Adrenal gland (tissue), 9 donors: ENCODE measurements at regions not wholly inside any gene's neighbourhood (a gene's known extent, or its start where the extent isn't known, plus 50 kb on each side); places are given as distances from the start of the nearest gene placed in this dataset.

Experiments
- DNase-seq, 7 donors: peaks; one replicate each; pipeline ENCODE4 v3.0.0-alpha.2; 2019 to 2020
- H3K27ac ChIP-seq, 5 donors: fragments of 200-600 bp; sonication (generic) in 4 of 5; 1 replicate in 3 of 5; 2 replicates in 2 of 5; pipeline versions ENCODE4 v1.5.1 to v1.8.0; 2016 to 2020; ENCODE audit warnings: mild to moderate bottlenecking in 1 of 5
- H3K27me3 ChIP-seq: fragments of 200-600 bp; 2 replicates; pipeline ENCODE4 v1.8.0; 2021
- H3K36me3 ChIP-seq, 2 donors: fragments of 200-600 bp; replicated peaks in 1 of 2; 1 replicate in 1 of 2; 2 replicates in 1 of 2; pipeline versions ENCODE4 v1.5.1 to v1.8.0; 2018 to 2022
- H3K4me1 ChIP-seq, 2 donors: fragments of 200-600 bp; replicated peaks in 1 of 2; 1 replicate in 1 of 2; 2 replicates in 1 of 2; pipeline versions ENCODE4 v1.5.1 to v1.8.0; 2018 to 2021
- H3K4me3 ChIP-seq, 4 donors: fragments of 200-600 bp; sonication (generic) in 3 of 4; one replicate each; pipeline ENCODE4 v1.5.1; 2016 to 2018
- H3K9me3 ChIP-seq, 3 donors: fragments of 200-600 bp; sonication (generic) in 1 of 3; replicated peaks in 1 of 3; 1 replicate in 2 of 3; 2 replicates in 1 of 3; pipeline versions ENCODE4 v1.5.1 to v1.8.0; 2016 to 2021
- CTCF ChIP-seq, 6 experiments: fragments of 450-650 bp in 4 of 6; fragments of 200-600 bp in 2 of 6; sonication (generic) in 1 of 6; IDR thresholded peaks; 1 replicate in 5 of 6; 2 replicates in 1 of 6; pipeline versions ENCODE4 v1.5.1 to v1.8.0; 2016 to 2021; ENCODE audit warnings: antibody characterized with exemption in 6 of 6, mild to moderate bottlenecking in 2 of 6, moderate library complexity in 1 of 6
- POLR2A ChIP-seq, 2 donors: fragments of 450-650 bp; IDR thresholded peaks; one replicate each; pipeline ENCODE4 v1.6.1; 2017; ENCODE audit warnings: antibody characterized with exemption in 2 of 2, mild to moderate bottlenecking in 2 of 2, moderate library complexity in 1 of 2
- WGBS, 4 donors: extraction: QIAGEN DNeasy Blood & Tissue Kit in 2 of 4; methylation state at CpG; one replicate each; pipeline versions ENCODE4 v1.1.5 to v1.1.7; 2013 to 2017; 5-methylcytosine and 5-hydroxymethylcytosine counted together
- intact Hi-C, 2 donors: fragments of 100-400 bp; cut with DNase I; formaldehyde crosslinking; loops; one replicate each; pipeline versions ENCODE4 v1.14.1 to v1.15.0; 2022 to 2023
- donor health status: healthy with polysubstance abuse.
- donor health status: Bipolar disorder and iron deficiency.
- donor health status: DM: yes; HTN: yes; CAD: no.
- donor health status: DM: no; HTN: no; CAD: no.
- donor health status: DM: no; HTN: no; CAD: no.

DNA sequence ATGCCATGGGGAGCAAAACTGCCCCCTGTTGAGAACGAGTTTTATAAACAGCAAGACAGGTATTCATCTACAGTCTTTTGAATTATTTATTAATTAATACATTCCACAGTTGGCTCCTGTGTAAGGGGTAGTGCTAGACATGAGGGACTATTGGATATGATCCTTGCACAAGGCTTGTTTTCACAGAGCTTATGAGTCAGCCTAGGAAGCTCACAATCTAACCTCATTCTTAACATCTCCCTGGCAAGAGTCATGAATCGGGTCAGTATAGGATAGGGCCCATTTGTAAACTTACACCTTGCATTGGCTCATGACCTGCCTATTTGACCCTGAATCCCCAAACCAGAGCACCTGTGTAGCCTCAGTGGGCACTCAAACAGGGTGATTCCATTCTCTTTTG, 209.1 kb upstream of the HCCS start:
- DNase-seq = no peak
- no peak overlapping the region for H3K4me3 ChIP-seq
- no peaks in the 10 kb centered on the region for H3K27me3 ChIP-seq
- no peaks in the 10 kb centered on the region for H3K4me1 ChIP-seq
- H3K27ac ChIP-seq = no peak overlapping the region
- 72 to 92% (median 80%) methylated on average over 2 of the region's 2 CpGs for WGBS, 4 donors
- intact Hi-C loops = no loop called here
- H3K36me3 ChIP-seq = no peaks in the 10 kb centered on the region
- H3K9me3 ChIP-seq = no peaks in the 10 kb centered on the region
- TF ChIP-seq CTCF (IDR thresholded peaks at IDR 0.05) (no peak), POLR2A (IDR thresholded peaks at IDR 0.05) (no peak)

GRCh38 chrX:10903523-10903922, 207.6 kb upstream of the HCCS start:
- DNase-seq = no peak
- H3K4me1 ChIP-seq = no peaks in the 10 kb centered on the region
- H3K4me3 ChIP-seq = no peak overlapping the region
- no peaks in the 10 kb centered on the region for H3K9me3 ChIP-seq
- no peak overlapping the region for H3K27ac ChIP-seq
- intact Hi-C loops = no loop called here
- H3K36me3 ChIP-seq = no peaks in the 10 kb centered on the region
- no peaks in the 10 kb centered on the region for H3K27me3 ChIP-seq
- TF ChIP-seq CTCF (IDR thresholded peaks at IDR 0.05) = no peak
- no peak for TF ChIP-seq POLR2A (IDR thresholded peaks at IDR 0.05)

DNA sequence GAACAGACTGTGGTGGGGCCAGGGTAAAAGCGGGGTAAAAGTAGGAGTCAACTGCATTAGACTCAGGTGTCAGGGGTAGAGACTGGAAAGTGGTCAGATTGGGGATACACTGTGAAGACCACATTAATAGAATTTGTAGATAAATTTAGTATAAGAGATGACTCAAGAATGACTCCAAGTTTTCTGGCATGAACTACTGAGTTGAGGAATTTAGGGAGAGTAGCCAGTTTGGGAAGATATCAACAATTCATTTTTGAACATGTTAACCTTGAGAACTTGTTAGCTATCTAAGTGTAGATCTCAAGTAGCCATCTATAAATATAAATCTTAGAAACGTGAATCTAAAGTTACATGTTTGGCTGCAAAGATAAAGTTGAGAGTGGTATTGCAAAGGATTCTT, 206.9 kb upstream of the HCCS start:
- Histone ChIP-seq H3K27me3 (no peaks in the 10 kb centered on the region), H3K4me3 (no peak overlapping the region), H3K36me3 (no peaks in the 10 kb centered on the region), H3K27ac (no peak overlapping the region), H3K9me3 (no peaks in the 10 kb centered on the region), H3K4me1 (no peaks in the 10 kb centered on the region)
- DNase-seq = no peak
- no peak for TF ChIP-seq CTCF (IDR thresholded peaks at IDR 0.05)
- no peak for TF ChIP-seq POLR2A (IDR thresholded peaks at IDR 0.05)
- 39 to 62% (median 44%) methylated on average over 2 of the region's 2 CpGs for WGBS, 4 donors
- intact Hi-C loops = no loop called here

GRCh38 chrX:10906866-10907265, 204.3 kb upstream of the HCCS start:
- intact Hi-C loops = no loop called here
- Histone ChIP-seq H3K27ac (no peak overlapping the region), H3K36me3 (no peaks in the 10 kb centered on the region), H3K27me3 (no peaks in the 10 kb centered on the region), H3K4me3 (no peak overlapping the region), H3K4me1 (no peaks in the 10 kb centered on the region), H3K9me3 (no peaks in the 10 kb centered on the region)
- TF ChIP-seq CTCF (IDR thresholded peaks at IDR 0.05) (no peak), POLR2A (IDR thresholded peaks at IDR 0.05) (no peak)
- 57 to 77% (median 66%) methylated on average over 1 of the region's 1 CpG for WGBS, 4 donors
- DNase-seq = no peak
